ENCODE measurements at regions not wholly inside any gene's neighbourhood (a gene's known extent, or its start where the extent isn't known, plus 50 kb on each side); places are given as distances from the start of the nearest gene placed in this dataset.
"Not testable (repeated sequence)": the region's sequence is repeated elsewhere in the genome, so short reads cannot be mapped to it uniquely, and the experiment has no call there.

- DNase-seq: no peak
These were observed 167.9 kb downstream of the RGS9 start for GRCh38 chr17:65305116-65305515.

GRCh38 chr17:65301882-65302281, 164.7 kb downstream of the RGS9 start:
- not testable (repeated sequence) for DNase-seq

GRCh38 chr17:65301184-65301583, 164.0 kb downstream of the RGS9 start:
- DNase-seq: no peak

- no peak for DNase-seq
These were observed 160.7 kb downstream of the RGS9 start for GRCh38 chr17:65297916-65298315.

- no peak for DNase-seq
These were observed 160.2 kb downstream of the RGS9 start for GRCh38 chr17:65297384-65297783.

- peak; percentile 80 for DNase-seq
These were observed 157.1 kb downstream of the RGS9 start for GRCh38 chr17:65294181-65294719.

GRCh38 chr17:65293584-65294180, 156.5 kb downstream of the RGS9 start:
- no peak for DNase-seq

GRCh38 chr17:65292430-65292829, 155.3 kb downstream of the RGS9 start:
- DNase-seq: no peak

GRCh38 chr17:65291301-65291700, 154.1 kb downstream of the RGS9 start:
- DNase-seq: not testable (repeated sequence)

GRCh38 chr17:65290616-65291015, 153.4 kb downstream of the RGS9 start:
- no peak for DNase-seq

GRCh38 chr17:65290056-65290455, 152.9 kb downstream of the RGS9 start:
- no peak for DNase-seq

GRCh38 chr17:65287040-65287439, 149.9 kb downstream of the RGS9 start:
- no peak for DNase-seq

GRCh38 chr17:65283704-65284103, 146.5 kb downstream of the RGS9 start:
- DNase-seq: no peak

- DNase-seq: peak; percentile 34
These were observed 142.3 kb downstream of the RGS9 start for GRCh38 chr17:65279456-65279855.

GRCh38 chr17:65278820-65279184, 141.6 kb downstream of the RGS9 start:
- DNase-seq: no peak

GRCh38 chr17:65278050-65278819, 141.1 kb downstream of the RGS9 start:
- DNase-seq: peak; percentile 75

GRCh38 chr17:65277576-65277975, 140.4 kb downstream of the RGS9 start:
- no peak for DNase-seq

All from NCI-H146 (cell line).